Fibroblast of skin of back (primary cell): ENCODE measurements at regions not wholly inside any gene's neighbourhood (a gene's known extent, or its start where the extent isn't known, plus 50 kb on each side); places are given as distances from the start of the nearest gene placed in this dataset.

ENCODE experiments used
- DNase-seq: peaks from one replicate; pipeline ENCODE4 v3.0.0-alpha.2; 2013

GRCh38 chr9:96183751-96184150 is 118.2 kb downstream of the HSD17B3 start:
- no peak for DNase-seq

DNA sequence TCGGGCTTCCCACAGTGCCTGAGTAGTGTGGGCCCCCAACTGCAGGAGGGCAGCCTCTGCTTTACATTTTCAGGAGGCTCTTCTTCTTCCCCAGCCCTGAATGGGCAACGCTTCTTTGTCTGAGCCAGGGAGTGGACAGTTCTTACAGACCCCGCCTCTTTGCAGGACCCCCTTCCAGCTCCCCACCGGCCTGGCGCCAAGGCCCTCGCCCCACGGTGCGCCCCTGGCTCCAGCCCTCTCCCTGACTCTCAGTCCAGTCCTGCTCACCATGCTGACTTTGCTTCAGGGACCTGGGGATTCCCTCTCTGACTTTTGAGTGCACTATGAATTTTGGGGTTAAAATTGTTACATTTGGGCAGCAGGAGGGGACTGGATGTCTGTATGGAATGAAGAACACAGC is 123.8 kb downstream of the HSD17B3 start:
- DNase-seq = no peak

DNA sequence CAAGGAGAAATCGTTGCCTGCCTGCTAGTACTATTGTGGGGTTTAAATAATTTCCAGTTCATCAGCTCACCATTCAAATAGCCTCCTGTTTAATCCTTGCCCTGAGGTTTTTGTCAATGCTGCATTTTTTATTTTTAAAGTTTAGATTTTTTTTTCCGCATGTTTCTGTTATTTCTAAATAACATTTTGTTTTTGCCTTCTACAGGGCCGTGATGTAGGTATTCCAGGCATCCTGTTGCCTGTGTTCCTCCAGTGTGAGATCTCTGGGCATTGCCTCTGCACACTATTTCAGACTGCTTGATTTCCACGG is 124.3 kb downstream of the HSD17B3 start:
- no peak for DNase-seq

GRCh38 chr9:96177005-96177718 is 124.8 kb downstream of the HSD17B3 start:
- DNase-seq = no peak

GRCh38 chr9:96175796-96176195 is 126.2 kb downstream of the HSD17B3 start:
- DNase-seq = no peak

DNA sequence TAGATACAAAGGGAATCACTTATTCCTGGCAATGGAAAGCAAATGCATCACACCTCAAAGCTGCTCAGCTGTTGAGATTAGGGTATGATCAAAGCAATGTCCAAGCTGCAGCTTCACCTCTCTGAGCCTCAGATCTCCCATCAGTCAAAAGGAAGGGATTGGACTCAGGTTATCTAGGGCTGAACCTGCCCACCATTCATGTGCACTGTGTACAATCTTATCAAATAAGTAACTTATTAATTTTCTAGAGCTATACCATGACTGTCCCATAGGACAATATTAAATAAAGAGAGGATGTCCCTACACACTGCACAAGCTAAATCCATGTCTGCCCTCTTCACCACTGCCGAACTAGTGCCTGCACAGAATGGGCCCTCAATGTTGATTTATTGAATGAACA is 127.0 kb downstream of the HSD17B3 start:
- DNase-seq = no peak

GRCh38 chr9:96174371-96174770 is 127.6 kb downstream of the HSD17B3 start:
- no peak for DNase-seq

DNA sequence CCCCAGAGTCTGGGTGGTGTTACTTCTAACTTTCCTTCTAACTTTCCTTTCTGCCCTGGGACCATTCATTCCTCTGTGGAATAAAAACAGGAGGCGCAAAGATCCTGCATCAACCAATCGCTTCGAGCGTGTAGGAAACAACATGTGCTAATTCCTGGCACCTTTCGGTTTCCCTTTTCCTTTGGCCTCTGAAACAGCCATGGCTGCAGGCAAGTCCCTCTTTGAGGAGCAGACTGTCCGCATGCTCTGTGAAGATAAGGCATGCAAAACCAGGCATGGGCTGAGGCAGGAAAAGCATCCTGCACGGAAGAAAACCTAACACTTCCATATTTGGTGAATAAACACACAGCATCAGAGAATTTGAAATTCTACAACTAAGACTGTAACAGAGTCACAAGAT is 128.3 kb downstream of the HSD17B3 start:
- peak; percentile 31 for DNase-seq

DNA sequence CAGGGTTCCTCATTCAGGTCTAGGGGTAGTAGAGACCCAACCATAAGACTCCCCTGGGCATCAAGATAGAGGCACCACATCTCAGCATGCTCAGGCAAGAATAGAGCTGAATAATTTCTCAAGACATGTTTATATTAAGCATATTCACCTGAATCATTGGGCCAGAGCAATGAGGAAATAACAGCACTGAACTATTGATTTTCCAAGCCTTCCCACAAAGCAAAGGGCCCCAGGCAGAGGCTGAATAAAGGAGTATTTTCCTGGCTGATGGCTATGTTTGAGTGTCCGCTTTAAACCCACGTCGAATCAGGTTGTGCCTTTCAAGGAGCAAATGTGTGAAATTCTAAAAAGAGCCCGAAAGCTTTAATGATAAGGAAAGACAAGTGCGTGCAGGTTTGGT is 129.2 kb downstream of the HSD17B3 start:
- no peak for DNase-seq

DNA sequence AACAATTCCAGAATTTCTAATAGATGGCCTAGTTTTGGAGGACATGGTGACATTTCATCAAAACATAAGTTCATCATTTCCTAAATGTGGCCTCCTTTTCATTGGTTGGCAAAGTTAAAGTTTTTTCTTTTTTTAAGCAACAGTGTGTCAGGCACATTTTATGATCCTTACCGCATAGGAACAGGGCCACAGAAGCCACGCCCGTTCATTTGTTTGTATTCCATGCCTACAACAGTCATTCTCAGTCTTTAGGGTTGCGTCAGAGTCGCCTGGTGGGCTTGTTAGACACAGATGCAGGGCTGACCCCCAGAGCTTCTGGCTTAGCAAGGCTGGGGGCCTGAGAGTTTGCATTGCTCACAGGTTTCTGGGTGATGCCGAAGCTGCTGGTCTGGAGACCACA is 130.2 kb downstream of the HSD17B3 start:
- DNase-seq = peak; percentile 42

- no peak for DNase-seq
Measured at GRCh38 chr9:96169901-96170300, 132.1 kb downstream of the HSD17B3 start.

GRCh38 chr9:96169484-96169883 is 132.5 kb downstream of the HSD17B3 start:
- peak; percentile 87 for DNase-seq

DNA sequence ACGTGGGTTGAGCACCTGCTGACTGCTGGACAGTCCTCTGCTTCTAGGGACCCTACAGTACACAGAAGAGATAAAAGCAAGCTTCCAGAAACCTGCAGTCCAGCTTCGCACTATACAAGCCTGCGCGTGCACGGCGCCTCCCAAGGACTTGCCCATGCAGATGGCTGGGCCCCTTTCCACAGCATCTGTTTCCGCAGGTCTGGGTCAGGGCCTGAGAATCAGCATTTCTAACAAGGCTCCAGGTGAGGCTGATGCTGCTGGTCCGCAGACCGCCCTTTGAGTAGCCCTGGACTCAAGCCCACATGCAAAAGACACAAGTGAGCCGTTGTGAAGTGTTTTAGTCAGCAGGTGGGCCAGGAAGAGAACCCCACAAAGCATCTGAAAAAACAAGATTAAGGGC is 133.1 kb downstream of the HSD17B3 start:
- DNase-seq = no peak

- DNase-seq = no peak
Measured at GRCh38 chr9:96167011-96167410, 135.0 kb downstream of the HSD17B3 start.

DNA sequence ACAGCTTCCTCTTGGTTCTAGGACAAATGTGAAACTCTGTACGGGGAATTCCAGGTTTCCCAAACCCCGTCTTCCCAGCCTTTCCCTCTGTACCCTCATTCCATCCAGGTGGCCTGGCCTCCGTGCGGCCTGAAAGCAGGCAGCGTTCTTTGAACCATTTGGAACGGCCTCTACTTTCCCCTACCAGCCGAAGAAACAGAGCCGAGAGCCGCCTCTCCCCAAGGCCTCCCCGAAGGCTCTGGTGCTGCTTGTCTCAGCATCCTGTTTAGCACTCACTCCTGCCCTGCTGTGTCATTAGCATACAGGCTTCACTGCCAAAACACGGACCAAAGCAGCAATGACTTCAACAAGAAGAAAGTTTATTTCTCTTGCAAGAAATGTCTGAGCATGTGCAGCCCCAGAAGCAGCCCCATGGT is 137.7 kb downstream of the HSD17B3 start:
- no peak for DNase-seq

GRCh38 chr9:96163712-96164111 is 138.3 kb downstream of the HSD17B3 start:
- no peak for DNase-seq

- no peak for DNase-seq
Measured at GRCh38 chr9:96163161-96163560, 138.8 kb downstream of the HSD17B3 start.

DNA sequence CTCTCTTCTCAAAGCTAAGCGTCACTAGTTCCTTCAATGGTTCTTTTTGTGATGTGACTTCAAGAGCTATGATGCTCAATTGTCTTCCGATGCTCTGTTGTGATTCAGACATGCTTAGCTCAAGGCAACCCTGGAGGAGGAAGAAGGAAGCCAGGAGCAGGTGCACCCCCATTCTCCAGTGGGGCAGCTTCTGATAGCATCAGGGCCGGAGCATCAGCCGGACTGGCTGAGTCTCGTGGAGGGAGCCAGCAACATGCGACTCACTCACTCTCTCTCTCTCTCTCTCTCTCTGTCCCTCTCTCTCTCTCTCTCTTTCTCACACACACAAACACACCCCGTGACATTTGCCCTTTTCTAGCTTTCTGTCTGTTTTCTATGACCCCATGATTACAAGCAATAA is 140.2 kb downstream of the HSD17B3 start:
- DNase-seq = no peak

- no peak for DNase-seq
Measured at GRCh38 chr9:96160866-96161265, 141.1 kb downstream of the HSD17B3 start.

- DNase-seq = no peak
Measured at GRCh38 chr9:96160168-96160567, 141.8 kb downstream of the HSD17B3 start.

DNA sequence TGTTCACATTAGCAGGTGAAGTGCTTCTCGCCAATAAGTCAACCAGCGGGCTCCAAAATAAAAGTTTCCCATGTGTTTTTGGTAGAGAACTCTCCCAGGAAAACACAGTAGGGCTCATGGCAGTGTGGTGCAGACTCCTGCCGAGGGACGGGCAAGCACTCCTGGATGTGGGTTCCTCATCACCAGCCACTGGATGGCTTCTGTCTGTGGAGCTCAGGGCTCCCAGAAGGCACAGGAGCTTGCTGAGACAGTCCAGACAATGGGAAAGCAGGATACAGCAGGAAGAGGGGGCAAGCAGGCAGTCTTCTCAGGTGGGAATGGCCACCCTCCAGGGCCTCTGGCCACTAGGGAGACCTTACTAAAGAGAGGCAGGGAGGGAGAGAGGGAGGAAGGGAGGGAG is 142.4 kb downstream of the HSD17B3 start:
- DNase-seq = no peak

DNA sequence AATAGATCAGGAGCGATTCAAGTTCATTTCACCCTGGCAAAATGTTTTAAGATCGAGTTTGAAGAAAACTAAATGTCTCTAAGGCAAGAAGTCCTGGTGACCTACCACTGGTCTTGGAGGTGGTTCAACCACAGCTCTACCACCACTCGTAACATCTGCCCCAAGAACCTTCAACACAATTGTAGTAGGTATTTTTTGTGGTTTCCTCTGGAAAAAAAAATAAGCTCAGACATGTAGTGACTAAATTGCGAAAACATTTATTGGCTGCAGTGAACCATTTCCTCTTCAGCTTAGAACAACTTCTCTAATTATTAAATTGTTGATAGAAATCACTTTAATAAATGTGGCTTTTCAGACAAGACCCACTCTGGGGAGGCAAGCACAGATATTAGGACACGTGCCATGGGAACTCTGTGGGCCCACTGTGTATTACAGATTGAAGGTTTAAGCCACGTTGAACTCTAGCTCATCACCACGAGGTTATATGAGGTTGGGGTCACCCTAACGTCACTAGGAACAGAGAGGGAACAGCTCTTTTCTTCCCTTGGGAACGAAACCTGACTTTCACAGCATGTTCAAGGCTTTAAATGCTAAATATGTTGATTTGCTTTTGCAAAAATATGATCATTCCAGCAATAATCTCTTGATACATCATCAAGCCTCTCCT is 142.9 kb downstream of the HSD17B3 start:
- DNase-seq = peak; percentile 44

DNA sequence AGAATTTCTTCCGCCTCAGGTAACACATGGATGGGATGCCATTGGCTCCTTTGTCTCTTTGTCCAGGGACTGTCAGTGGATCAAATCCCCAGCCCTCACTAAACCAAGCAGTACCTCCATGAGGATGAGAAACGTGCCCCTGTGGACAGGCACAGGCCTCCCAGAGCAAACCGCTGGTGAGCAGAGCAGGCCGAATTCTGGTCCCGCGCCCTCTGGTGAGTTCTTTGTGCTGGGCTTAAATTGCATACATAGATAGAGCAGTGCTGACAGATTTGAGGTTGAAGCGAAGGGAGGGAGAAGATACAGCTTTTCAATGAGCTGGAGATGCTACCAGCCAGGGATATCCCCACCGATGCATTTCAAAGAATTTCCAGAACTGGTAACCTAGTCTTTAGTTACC is 143.8 kb downstream of the HSD17B3 start:
- no peak for DNase-seq

- DNase-seq = no peak
Measured at GRCh38 chr9:96157675-96158074, 144.3 kb downstream of the HSD17B3 start.
